ENCODE measurements at regions not wholly inside any gene's neighbourhood (a gene's known extent, or its start where the extent isn't known, plus 50 kb on each side); places are given as distances from the start of the nearest gene placed in this dataset.

- CTCF ChIA-PET: no interaction called here
- Mint-ChIP-seq H3K36me3 (ENCODE audit: low read depth) (no peaks in the 10 kb centered on the region), H3K9me3 (no peaks in the 10 kb centered on the region)
Measured at GRCh38 chr20:7708782-7709181, 231.5 kb downstream of the HAO1 start.

DNA sequence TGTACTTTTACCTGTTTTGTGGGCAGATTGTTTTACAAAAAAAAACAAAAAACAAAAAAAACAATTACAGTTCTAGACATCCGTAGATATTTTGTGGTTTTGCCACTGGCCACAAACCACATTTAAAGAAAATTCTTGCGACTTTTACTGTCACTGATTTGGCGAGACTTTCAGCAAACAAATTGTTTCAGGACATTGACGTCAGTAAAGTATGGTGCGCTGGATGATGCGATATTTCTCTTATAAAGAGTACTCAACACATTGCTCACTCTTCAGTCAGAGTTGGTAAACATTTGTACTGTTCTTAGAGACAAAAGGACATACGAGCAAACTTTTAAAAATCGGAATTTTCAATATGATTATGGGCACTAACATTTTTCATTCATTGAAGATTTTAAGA, 229.8 kb downstream of the HAO1 start:
- no peak for DNase-seq
- Mint-ChIP-seq H3K9me3 (no peaks in the 10 kb centered on the region), H3K36me3 (ENCODE audit: low read depth) (no peaks in the 10 kb centered on the region), H3K4me3 (no peak overlapping the region), H3K4me1 (ENCODE audit: low read depth) (no peaks in the 10 kb centered on the region), H3K27ac (no peak overlapping the region), H3K27me3 (ENCODE audit: low read depth) (no peaks in the 10 kb centered on the region)
- CTCF ChIA-PET: no interaction called here
- intact Hi-C loops (cut with micrococcal nuclease): no loop called here

More at GRCh38 chr20:7708782-7709181, 231.5 kb downstream of the HAO1 start:
- intact Hi-C loops (cut with micrococcal nuclease): no loop called here
- H3K27me3 Mint-ChIP-seq (ENCODE audit: low read depth): no peaks in the 10 kb centered on the region
- H3K4me3 Mint-ChIP-seq: no peak overlapping the region
- no peak overlapping the region for H3K27ac Mint-ChIP-seq
- DNase-seq: no peak
- no peaks in the 10 kb centered on the region for H3K4me1 Mint-ChIP-seq (ENCODE audit: low read depth)

- no peak for DNase-seq
- no peaks in the 10 kb centered on the region for H3K4me1 Mint-ChIP-seq (ENCODE audit: low read depth)
- no peak overlapping the region for H3K4me3 Mint-ChIP-seq
- CTCF ChIA-PET: no interaction called here
- no peaks in the 10 kb centered on the region for H3K36me3 Mint-ChIP-seq (ENCODE audit: low read depth)
- peaks cover 2% of the 10 kb centered on the region for H3K9me3 Mint-ChIP-seq
- H3K27ac Mint-ChIP-seq: no peak overlapping the region
- intact Hi-C loops (cut with micrococcal nuclease): no loop called here
- no peaks in the 10 kb centered on the region for H3K27me3 Mint-ChIP-seq (ENCODE audit: low read depth)
Measured at GRCh38 chr20:7712661-7713060, 227.6 kb downstream of the HAO1 start.

DNA sequence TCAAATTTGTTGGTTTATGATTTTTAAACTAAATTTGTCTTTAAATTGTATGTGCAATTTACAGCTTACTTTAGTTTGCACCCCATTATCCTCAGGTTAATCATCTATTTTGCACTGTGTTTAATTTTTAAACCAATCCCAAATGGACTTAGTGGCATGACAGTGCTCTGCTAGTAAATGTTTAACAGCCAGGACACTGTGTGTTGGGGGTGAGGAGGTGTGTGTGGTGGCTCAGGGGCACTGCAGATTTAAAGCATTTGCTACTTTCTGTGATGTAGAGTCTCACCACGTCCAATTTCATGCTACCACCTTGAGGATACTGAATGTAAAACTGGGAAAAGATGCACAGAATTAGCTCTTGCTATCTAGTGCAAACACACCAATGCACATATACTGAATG, 225.7 kb downstream of the HAO1 start:
- CTCF ChIA-PET: interaction anchor here (0.6 kb wide), 1 partner anchor 141 kb away, joined by 3 read pairs; no protein-coding TSS in a partner anchor
- no peak for DNase-seq
- Mint-ChIP-seq H3K4me3 (no peak overlapping the region), H3K27ac (no peak overlapping the region), H3K36me3 (ENCODE audit: low read depth) (no peaks in the 10 kb centered on the region), H3K4me1 (ENCODE audit: low read depth) (no peaks in the 10 kb centered on the region), H3K9me3 (peaks cover 2% of the 10 kb centered on the region), H3K27me3 (ENCODE audit: low read depth) (no peaks in the 10 kb centered on the region)
- intact Hi-C loops (cut with micrococcal nuclease): no loop called here

DNA sequence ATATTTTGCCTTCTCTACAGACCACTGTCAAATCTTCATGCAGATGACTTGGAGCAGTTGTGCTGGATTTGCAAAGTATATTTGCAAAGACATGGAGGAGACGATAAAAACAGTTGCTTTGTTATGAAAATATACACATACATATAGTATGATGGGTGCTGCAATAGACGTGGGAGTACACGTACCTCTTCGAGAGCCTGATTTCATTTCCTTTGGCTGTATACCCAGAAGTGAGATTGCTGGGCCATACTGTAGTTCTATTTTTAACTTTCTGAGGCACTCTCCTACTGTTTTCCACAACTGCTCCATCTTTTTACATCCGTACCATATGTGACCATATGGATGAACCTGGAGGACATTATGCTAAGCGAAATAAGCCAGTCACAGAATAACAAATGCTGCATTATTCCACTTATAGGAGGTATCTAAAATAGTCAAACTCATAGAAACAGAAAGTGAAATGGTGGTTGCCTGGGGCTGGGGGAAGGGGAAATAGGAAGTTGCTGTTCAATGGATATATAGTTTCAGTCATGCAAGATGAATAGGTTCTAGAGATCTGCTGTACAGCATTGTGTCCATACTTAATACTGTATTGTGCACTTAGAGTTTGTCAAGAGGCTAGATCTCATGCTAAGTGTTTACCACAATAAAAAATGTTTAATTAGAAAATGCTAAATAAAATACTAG, 223.8 kb downstream of the HAO1 start:
- no peaks in the 10 kb centered on the region for H3K36me3 Mint-ChIP-seq (ENCODE audit: low read depth)
- H3K27ac Mint-ChIP-seq: no peak overlapping the region
- no peak for DNase-seq
- CTCF ChIA-PET: no interaction called here
- H3K4me1 Mint-ChIP-seq (ENCODE audit: low read depth): no peaks in the 10 kb centered on the region
- H3K4me3 Mint-ChIP-seq: no peak overlapping the region
- no peaks in the 10 kb centered on the region for H3K27me3 Mint-ChIP-seq (ENCODE audit: low read depth)
- intact Hi-C loops (cut with micrococcal nuclease): no loop called here
- H3K9me3 Mint-ChIP-seq: peaks cover 2% of the 10 kb centered on the region

DNA sequence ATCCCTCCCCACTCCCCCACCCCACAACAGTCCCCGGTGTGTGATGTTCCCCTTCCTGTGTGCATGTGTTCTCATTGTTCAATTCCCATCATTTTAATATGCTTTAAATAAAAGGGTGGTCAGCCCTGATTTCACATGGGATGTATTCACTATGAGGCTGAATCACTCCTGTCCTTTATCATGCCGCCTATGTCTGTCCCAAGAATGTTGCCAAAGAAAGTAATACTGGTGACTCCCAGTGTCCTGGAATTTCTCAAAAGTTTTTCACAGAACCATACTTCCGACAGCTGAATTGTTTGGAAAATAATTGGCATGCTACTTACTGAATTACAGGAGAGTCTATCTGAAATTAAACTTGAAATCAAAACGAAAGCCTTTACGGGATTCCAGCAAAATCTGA, 217.7 kb downstream of the HAO1 start:
- no peak overlapping the region for H3K4me3 Mint-ChIP-seq

DNA sequence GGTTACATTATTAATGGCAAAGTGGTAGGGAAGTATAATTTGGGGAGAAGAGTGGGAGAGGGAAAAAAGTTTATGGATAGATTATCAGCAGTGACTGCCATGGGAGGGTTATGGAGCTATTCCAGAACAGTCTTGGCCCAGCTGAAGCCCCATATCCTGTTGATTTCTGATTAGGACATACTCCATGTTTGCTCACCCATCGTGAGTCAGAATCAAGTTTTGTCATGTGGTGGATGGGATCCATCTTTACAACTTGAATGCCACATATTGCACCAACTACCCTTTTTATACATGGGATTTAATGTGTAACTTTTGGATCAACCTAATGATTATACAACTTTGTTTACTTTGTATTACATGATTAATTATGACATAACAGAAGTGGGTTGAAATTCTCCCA, 217.0 kb downstream of the HAO1 start:
- no peak for DNase-seq
- H3K9me3 Mint-ChIP-seq: no peaks in the 10 kb centered on the region
- H3K36me3 Mint-ChIP-seq (ENCODE audit: low read depth): no peaks in the 10 kb centered on the region
- intact Hi-C loops (cut with micrococcal nuclease): no loop called here
- H3K4me1 Mint-ChIP-seq (ENCODE audit: low read depth): no peaks in the 10 kb centered on the region
- CTCF ChIA-PET: no interaction called here
- no peaks in the 10 kb centered on the region for H3K27me3 Mint-ChIP-seq (ENCODE audit: low read depth)
- no peak overlapping the region for H3K27ac Mint-ChIP-seq
- no peak overlapping the region for H3K4me3 Mint-ChIP-seq

More for the DNA sequence above, 217.7 kb downstream of the HAO1 start:
- H3K36me3 Mint-ChIP-seq (ENCODE audit: low read depth): no peaks in the 10 kb centered on the region
- H3K27me3 Mint-ChIP-seq (ENCODE audit: low read depth): no peaks in the 10 kb centered on the region
- no peak for DNase-seq
- no peaks in the 10 kb centered on the region for H3K9me3 Mint-ChIP-seq
- intact Hi-C loops (cut with micrococcal nuclease): no loop called here
- H3K4me1 Mint-ChIP-seq (ENCODE audit: low read depth): no peaks in the 10 kb centered on the region
- no peak overlapping the region for H3K27ac Mint-ChIP-seq
- CTCF ChIA-PET: no interaction called here

DNA sequence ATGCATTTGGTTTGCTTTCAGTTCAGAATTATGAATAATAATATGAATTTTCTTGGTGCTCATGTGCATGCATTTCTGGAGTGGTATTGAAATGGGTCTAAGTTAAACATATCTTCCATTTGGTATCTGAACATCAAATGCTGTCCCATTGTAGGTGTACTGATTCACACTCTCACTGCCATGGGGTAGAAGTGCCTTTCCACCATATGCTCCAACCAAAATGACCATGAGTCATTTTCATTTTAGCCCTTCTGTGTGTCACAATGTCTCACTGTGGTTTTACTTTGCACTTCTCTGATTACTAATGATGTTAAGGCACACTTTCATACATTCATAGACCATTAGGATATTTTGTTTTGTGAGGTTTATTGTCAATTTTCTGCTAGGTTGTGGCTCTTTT, 211.9 kb downstream of the HAO1 start:
- H3K9me3 Mint-ChIP-seq: no peaks in the 10 kb centered on the region
- DNase-seq: no peak
- H3K4me1 Mint-ChIP-seq (ENCODE audit: low read depth): no peaks in the 10 kb centered on the region
- no peak overlapping the region for H3K4me3 Mint-ChIP-seq
- intact Hi-C loops (cut with micrococcal nuclease): no loop called here
- no peaks in the 10 kb centered on the region for H3K36me3 Mint-ChIP-seq (ENCODE audit: low read depth)
- CTCF ChIA-PET: no interaction called here
- no peaks in the 10 kb centered on the region for H3K27me3 Mint-ChIP-seq (ENCODE audit: low read depth)
- H3K27ac Mint-ChIP-seq: no peak overlapping the region

DNA sequence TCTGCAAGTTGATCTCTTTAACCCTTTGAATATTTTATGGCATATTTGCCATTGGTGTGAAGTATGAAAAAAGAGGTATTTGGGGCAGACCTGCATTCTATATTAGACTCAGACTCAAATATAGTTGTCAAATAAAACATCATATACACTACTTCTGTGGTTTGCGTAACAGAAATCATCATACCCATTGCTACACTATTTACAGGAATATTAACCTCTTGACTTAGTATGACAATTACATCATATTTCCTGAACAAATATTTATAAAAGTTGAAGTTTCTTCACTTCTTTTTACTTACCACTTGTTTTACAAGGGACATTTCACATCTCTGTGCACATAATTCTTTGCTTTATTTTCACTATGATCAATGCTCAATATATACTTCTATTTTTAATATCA, 206.0 kb downstream of the HAO1 start:
- H3K9me3 Mint-ChIP-seq: peaks cover 2% of the 10 kb centered on the region
- intact Hi-C loops (cut with micrococcal nuclease): no loop called here
- CTCF ChIA-PET: no interaction called here

DNA sequence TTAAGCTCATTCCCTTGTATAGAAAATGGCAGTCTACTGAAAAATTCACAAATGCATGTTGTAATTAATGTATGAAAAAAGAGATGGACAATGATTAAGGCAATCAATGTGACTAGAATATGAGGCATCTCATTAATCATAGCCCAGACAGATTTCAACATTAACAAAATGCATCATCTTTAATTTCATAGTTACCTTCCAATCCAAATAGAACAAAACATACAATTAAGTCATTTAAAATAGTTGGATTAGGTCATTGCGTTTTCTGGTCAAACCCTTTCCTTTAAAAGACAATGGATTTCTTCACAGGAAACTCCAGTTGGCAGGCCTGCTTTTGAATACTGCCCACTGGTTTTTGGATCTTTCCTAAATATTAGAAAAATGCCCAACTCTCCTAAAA, 203.9 kb downstream of the HAO1 start:
- peaks cover 2% of the 10 kb centered on the region for H3K9me3 Mint-ChIP-seq
- CTCF ChIA-PET: interaction anchor here (0.7 kb wide), 1 partner anchor 69 kb away, joined by 4 read pairs; no protein-coding TSS in a partner anchor
- intact Hi-C loops (cut with micrococcal nuclease): no loop called here
- H3K4me1 Mint-ChIP-seq (ENCODE audit: low read depth): no peaks in the 10 kb centered on the region
- H3K27me3 Mint-ChIP-seq (ENCODE audit: low read depth): no peaks in the 10 kb centered on the region
- no peak for DNase-seq
- H3K27ac Mint-ChIP-seq: no peak overlapping the region
- H3K4me3 Mint-ChIP-seq: no peak overlapping the region
- no peaks in the 10 kb centered on the region for H3K36me3 Mint-ChIP-seq (ENCODE audit: low read depth)

More for the DNA sequence above, 206.0 kb downstream of the HAO1 start:
- DNase-seq: no peak
- Mint-ChIP-seq H3K36me3 (ENCODE audit: low read depth) (no peaks in the 10 kb centered on the region), H3K27me3 (ENCODE audit: low read depth) (no peaks in the 10 kb centered on the region), H3K27ac (no peak overlapping the region), H3K4me3 (no peak overlapping the region), H3K4me1 (ENCODE audit: low read depth) (no peaks in the 10 kb centered on the region)

- CTCF ChIA-PET: interaction anchor here (0.6 kb wide), 1 partner anchor 316 kb away, joined by 3 read pairs; no protein-coding TSS in a partner anchor
- Mint-ChIP-seq H3K36me3 (ENCODE audit: low read depth) (no peaks in the 10 kb centered on the region), H3K27me3 (ENCODE audit: low read depth) (no peaks in the 10 kb centered on the region), H3K4me3 (no peak overlapping the region), H3K27ac (no peak overlapping the region), H3K9me3 (peaks cover 5% of the 10 kb centered on the region), H3K4me1 (ENCODE audit: low read depth) (no peaks in the 10 kb centered on the region)
- intact Hi-C loops (cut with micrococcal nuclease): no loop called here
- no peak for DNase-seq
Measured at GRCh38 chr20:7741866-7742265, 198.4 kb downstream of the HAO1 start.

DNA sequence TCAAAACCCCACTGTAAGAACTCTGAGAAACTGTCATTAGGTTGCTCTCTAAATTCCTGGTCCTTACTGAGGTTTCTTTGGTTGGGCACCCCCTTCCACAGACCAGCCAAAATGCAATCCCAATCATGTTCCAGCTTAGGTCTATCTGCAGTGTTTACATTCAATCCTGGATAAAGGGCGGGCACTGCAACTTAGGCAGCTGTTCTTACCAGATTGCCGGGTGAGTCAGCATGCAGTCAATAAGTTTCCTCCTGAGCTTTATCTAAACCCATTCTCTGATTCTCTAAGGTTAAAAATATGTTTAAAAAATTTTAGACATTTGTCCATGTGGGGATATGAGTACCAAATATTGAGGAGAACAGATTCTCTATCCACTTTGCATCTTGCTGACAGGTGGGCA, 197.8 kb downstream of the HAO1 start:
- intact Hi-C loops (cut with micrococcal nuclease): no loop called here

GRCh38 chr20:7744411-7744810, 195.8 kb downstream of the HAO1 start:
- intact Hi-C loops (cut with micrococcal nuclease): no loop called here
- Mint-ChIP-seq H3K36me3 (ENCODE audit: low read depth) (no peaks in the 10 kb centered on the region), H3K27ac (no peak overlapping the region), H3K4me3 (no peak overlapping the region), H3K9me3 (peaks cover 5% of the 10 kb centered on the region), H3K27me3 (ENCODE audit: low read depth) (no peaks in the 10 kb centered on the region), H3K4me1 (ENCODE audit: low read depth) (no peaks in the 10 kb centered on the region)
- CTCF ChIA-PET: no interaction called here
- no peak for DNase-seq

More for the DNA sequence above, 197.8 kb downstream of the HAO1 start:
- Mint-ChIP-seq H3K27ac (no peak overlapping the region), H3K4me3 (no peak overlapping the region), H3K36me3 (ENCODE audit: low read depth) (no peaks in the 10 kb centered on the region), H3K4me1 (ENCODE audit: low read depth) (no peaks in the 10 kb centered on the region), H3K27me3 (ENCODE audit: low read depth) (no peaks in the 10 kb centered on the region), H3K9me3 (peaks cover 5% of the 10 kb centered on the region)
- no peak for DNase-seq
- CTCF ChIA-PET: interaction anchor here (0.6 kb wide), 1 partner anchor 317 kb away, joined by 3 read pairs; no protein-coding TSS in a partner anchor
